PC-9 (cell line): ENCODE measurements at regions not wholly inside any gene's neighbourhood (a gene's known extent, or its start where the extent isn't known, plus 50 kb on each side); places are given as distances from the start of the nearest gene placed in this dataset.

ENCODE experiments used
- CTCF ChIP-seq: fragments of 200-600 bp; sonication (generic); conservative IDR thresholded peaks from 2 replicates; pipeline ENCODE4 v1.6.1; 2017; ENCODE audit warnings: mixed run types, antibody characterized with exemption, mild to moderate bottlenecking, moderate library complexity
- EZH2 ChIP-seq: fragments of 200-600 bp; sonication (generic); IDR thresholded peaks from 2 replicates; pipeline ENCODE4 v1.8.0; 2017; ENCODE audit warnings: antibody characterized with exemption, low read depth

GRCh38 chr21:23809573-23809972 lies 1797.7 kb downstream of the MRPL39 start:
- TF ChIP-seq CTCF (no peak), EZH2 (no peak)
